ENCODE measurements at regions not wholly inside any gene's neighbourhood (a gene's known extent, or its start where the extent isn't known, plus 50 kb on each side); places are given as distances from the start of the nearest gene placed in this dataset.

DNA sequence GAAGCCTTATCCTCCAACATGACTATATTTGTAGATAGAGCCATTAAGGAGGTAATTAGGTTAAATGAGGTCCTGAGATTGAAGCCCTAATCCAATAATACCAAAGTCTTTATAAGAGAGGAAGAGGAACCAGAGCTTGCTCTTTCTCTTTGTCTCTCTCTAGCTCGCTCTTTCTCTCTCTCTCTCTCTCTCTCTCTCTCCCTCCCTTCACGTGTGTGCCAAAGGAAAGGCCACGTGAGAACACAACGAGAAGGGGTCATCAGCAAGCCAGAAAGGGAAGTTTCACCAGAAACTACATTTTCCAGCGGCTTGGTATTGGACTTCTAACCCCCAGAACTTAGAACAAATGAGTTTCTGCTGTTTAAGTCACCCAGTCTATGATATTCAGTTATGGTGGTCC is 1540.5 kb downstream of the C4orf33 start:
- no peaks in the 10 kb centered on the region for H3K4me1 ChIP-seq (ENCODE audit: control insufficient read depth, insufficient read depth, low read length)
- H3K9me1 ChIP-seq (ENCODE audit: insufficient read depth, low read length) = no peaks in the 10 kb centered on the region
- H3K27ac ChIP-seq (ENCODE audit: insufficient read depth, low read length) = no peak overlapping the region
- H3K4me2 ChIP-seq (ENCODE audit: low read depth, low read length) = no peak overlapping the region
- no peak overlapping the region for H3K23ac ChIP-seq (ENCODE audit: low read depth, low read length)
- no peaks in the 10 kb centered on the region for H3K27me3 ChIP-seq (ENCODE audit: control insufficient read depth, insufficient read depth, low read length)
- H2BK5ac ChIP-seq (ENCODE audit: low read depth, low read length, poor library complexity, severe bottlenecking) = no peak overlapping the region
- H3K9me3 ChIP-seq (ENCODE audit: control insufficient read depth, insufficient read depth, low read length) = peaks cover 2% of the 10 kb centered on the region; the same call in 1 of the 2 replicates
- H4K20me1 ChIP-seq (ENCODE audit: insufficient read depth, low read length) = no peaks in the 10 kb centered on the region
- no peak overlapping the region for H2AFZ ChIP-seq (replicated peaks; ENCODE audit: low read length, poor library complexity)
- H3K36me3 ChIP-seq (ENCODE audit: control insufficient read depth, insufficient read depth, low read length) = no peaks in the 10 kb centered on the region
- H3K4me3 ChIP-seq (ENCODE audit: insufficient read depth, low read depth, low read length) = no peak overlapping the region
- H2BK120ac ChIP-seq (ENCODE audit: low read depth, low read length) = no peak overlapping the region
- ATAC-seq (ENCODE audit: low read depth) (no peak), DNase-seq (no peak)
- dilution Hi-C loops (cut with HindIII; ENCODE audit: low sequenced_read_pairs, unreplicated experiment) (no loop called here), in situ Hi-C loops (cut with MboI; ENCODE audit: low sequenced_read_pairs) (no loop called here), intact Hi-C loops (cut with micrococcal nuclease) (no loop called here)
- POLR2A ChIA-PET (ENCODE audit: unreplicated experiment) = no interaction called here
- no peak overlapping the region for H3K4ac ChIP-seq (ENCODE audit: low read depth, low read length)
- no peak overlapping the region for H2BK15ac ChIP-seq (ENCODE audit: low read depth, low read length)
- H3K56ac ChIP-seq (ENCODE audit: extremely low read depth, insufficient read depth, low read length) = no peak overlapping the region
- H4K8ac ChIP-seq (ENCODE audit: low read depth in 2 of 2, low read length in 2 of 2) = no peak overlapping the region
- no peak overlapping the region for H3K14ac ChIP-seq (replicated peaks; ENCODE audit: low read depth, low read length)
- TF ChIP-seq CHD1 (IDR thresholded peaks at IDR 0.05; ENCODE audit: low read depth, low read length) = no peak
- TF ChIP-seq, protein P1, sequence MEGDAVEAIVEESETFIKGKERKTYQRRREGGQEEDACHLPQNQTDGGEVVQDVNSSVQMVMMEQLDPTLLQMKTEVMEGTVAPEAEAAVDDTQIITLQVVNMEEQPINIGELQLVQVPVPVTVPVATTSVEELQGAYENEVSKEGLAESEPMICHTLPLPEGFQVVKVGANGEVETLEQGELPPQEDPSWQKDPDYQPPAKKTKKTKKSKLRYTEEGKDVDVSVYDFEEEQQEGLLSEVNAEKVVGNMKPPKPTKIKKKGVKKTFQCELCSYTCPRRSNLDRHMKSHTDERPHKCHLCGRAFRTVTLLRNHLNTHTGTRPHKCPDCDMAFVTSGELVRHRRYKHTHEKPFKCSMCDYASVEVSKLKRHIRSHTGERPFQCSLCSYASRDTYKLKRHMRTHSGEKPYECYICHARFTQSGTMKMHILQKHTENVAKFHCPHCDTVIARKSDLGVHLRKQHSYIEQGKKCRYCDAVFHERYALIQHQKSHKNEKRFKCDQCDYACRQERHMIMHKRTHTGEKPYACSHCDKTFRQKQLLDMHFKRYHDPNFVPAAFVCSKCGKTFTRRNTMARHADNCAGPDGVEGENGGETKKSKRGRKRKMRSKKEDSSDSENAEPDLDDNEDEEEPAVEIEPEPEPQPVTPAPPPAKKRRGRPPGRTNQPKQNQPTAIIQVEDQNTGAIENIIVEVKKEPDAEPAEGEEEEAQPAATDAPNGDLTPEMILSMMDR (conservative IDR thresholded peaks at IDR 0.05; ENCODE audit: low read depth, low read length) = no peak
- TF ChIP-seq MAFK (IDR thresholded peaks at IDR 0.05; ENCODE audit: low read depth, low read length) = no peak
- TF ChIP-seq POLR2A (IDR thresholded peaks at IDR 0.05; ENCODE audit: low read depth, low read length) = no peak
- TF ChIP-seq, protein P2, sequence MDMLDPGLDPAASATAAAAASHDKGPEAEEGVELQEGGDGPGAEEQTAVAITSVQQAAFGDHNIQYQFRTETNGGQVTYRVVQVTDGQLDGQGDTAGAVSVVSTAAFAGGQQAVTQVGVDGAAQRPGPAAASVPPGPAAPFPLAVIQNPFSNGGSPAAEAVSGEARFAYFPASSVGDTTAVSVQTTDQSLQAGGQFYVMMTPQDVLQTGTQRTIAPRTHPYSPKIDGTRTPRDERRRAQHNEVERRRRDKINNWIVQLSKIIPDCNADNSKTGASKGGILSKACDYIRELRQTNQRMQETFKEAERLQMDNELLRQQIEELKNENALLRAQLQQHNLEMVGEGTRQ (IDR thresholded peaks at IDR 0.05; ENCODE audit: low read depth, low read length) = no peak
- no peak overlapping the region for H2AK5ac ChIP-seq (ENCODE audit: low read depth, low read length)
- no peaks in the 10 kb centered on the region for H3K79me1 ChIP-seq (ENCODE audit: low read depth in 1 of 2, low read length in 2 of 2)
- no peak overlapping the region for H3K18ac ChIP-seq (ENCODE audit: low read depth, low read length)
- BruUV-seq (replicated peaks) = no TSS peak
- no peak overlapping the region for H2BK20ac ChIP-seq (ENCODE audit: low read depth, low read length)
- H2AK9ac ChIP-seq (replicated peaks; ENCODE audit: low read depth, low read length, poor library complexity) = no peak overlapping the region
- WGBS, 2 experiments (ENCODE audit: extremely low coverage in 2 of 2, insufficient read length in 1 of 2) = no CpG with 5 or more reads among the region's 5 CpGs
- no peak overlapping the region for H3K9ac ChIP-seq (ENCODE audit: low read depth, low read length)
- H4K5ac ChIP-seq (ENCODE audit: low read depth, low read length) = no peak overlapping the region
- CTCF ChIA-PET = no interaction called here
- H4K91ac ChIP-seq (ENCODE audit: insufficient read depth, low read depth, low read length) = no peak overlapping the region

All from IMR-90 (cell line).